GM06990 (cell line): ENCODE measurements at regions not wholly inside any gene's neighbourhood (a gene's known extent, or its start where the extent isn't known, plus 50 kb on each side); places are given as distances from the start of the nearest gene placed in this dataset.
A peak's percentile ranks its signal among the peaks of the same experiment; 100 is the strongest.

Experiments
- DNase-seq: peaks from one replicate; pipeline ENCODE4 v3.0.0-alpha.2; 2011; ENCODE audit not compliant: insufficient read length; ENCODE audit errors: extremely low read depth
- H3K27me3 ChIP-seq: replicated peaks from 2 replicates; pipeline ENCODE4 v1.6.0; 2011; ENCODE audit warnings: low read length; ENCODE audit not compliant: control insufficient read depth, insufficient read depth
- H3K36me3 ChIP-seq: 2 replicates; pipeline ENCODE4 v1.5.1; 2011; ENCODE audit warnings: low read length; ENCODE audit not compliant: control insufficient read depth, insufficient read depth
- H3K4me3 ChIP-seq: replicated peaks from 2 replicates; pipeline ENCODE4 v1.5.1; 2011; ENCODE audit warnings: low read depth, mild to moderate bottlenecking, control low read depth, low read length
- CTCF ChIP-seq: IDR thresholded peaks from 2 replicates; pipeline ENCODE4 v1.5.1; 2011; ENCODE audit warnings: low read length, control low read depth, mild to moderate bottlenecking, inconsistent platforms; ENCODE audit not compliant: insufficient read depth, poor library complexity, severe bottlenecking

- no peak for TF ChIP-seq CTCF
- Histone ChIP-seq H3K4me3 (no peak overlapping the region), H3K27me3 (no peaks in the 10 kb centered on the region), H3K36me3 (peaks cover 9% of the 10 kb centered on the region)
- DNase-seq: no peak
These were observed 170.5 kb downstream of the NDUFA12 start for GRCh38 chr12:94832780-94833681.

GRCh38 chr12:94832105-94832504, 171.4 kb downstream of the NDUFA12 start:
- TF ChIP-seq CTCF: no peak
- Histone ChIP-seq H3K27me3 (no peaks in the 10 kb centered on the region), H3K36me3 (peaks cover 9% of the 10 kb centered on the region), H3K4me3 (peak overlapping the region; percentile 32)
- DNase-seq: no peak

- no peaks in the 10 kb centered on the region for H3K27me3 ChIP-seq
- peak overlapping the region; percentile 32 for H3K4me3 ChIP-seq
- DNase-seq: peak; percentile 81
These were observed 172.3 kb downstream of the NDUFA12 start for GRCh38 chr12:94831081-94831751.

GRCh38 chr12:94829552-94829951, 173.9 kb downstream of the NDUFA12 start:
- no peak for DNase-seq
- Histone ChIP-seq H3K36me3 (peaks cover 4% of the 10 kb centered on the region), H3K4me3 (no peak overlapping the region), H3K27me3 (no peaks in the 10 kb centered on the region)
- TF ChIP-seq CTCF: no peak

More at GRCh38 chr12:94831081-94831751, 172.3 kb downstream of the NDUFA12 start:
- peaks cover 9% of the 10 kb centered on the region for H3K36me3 ChIP-seq
- no peak for TF ChIP-seq CTCF

GRCh38 chr12:94819011-94819410, 168.7 kb upstream of the TMCC3 start:
- H3K27me3 ChIP-seq: no peaks in the 10 kb centered on the region
- TF ChIP-seq CTCF: no peak
- DNase-seq: no peak
- no peak overlapping the region for H3K4me3 ChIP-seq
- no peaks in the 10 kb centered on the region for H3K36me3 ChIP-seq
